ENCODE measurements at regions not wholly inside any gene's neighbourhood (a gene's known extent, or its start where the extent isn't known, plus 50 kb on each side); places are given as distances from the start of the nearest gene placed in this dataset.

DNA sequence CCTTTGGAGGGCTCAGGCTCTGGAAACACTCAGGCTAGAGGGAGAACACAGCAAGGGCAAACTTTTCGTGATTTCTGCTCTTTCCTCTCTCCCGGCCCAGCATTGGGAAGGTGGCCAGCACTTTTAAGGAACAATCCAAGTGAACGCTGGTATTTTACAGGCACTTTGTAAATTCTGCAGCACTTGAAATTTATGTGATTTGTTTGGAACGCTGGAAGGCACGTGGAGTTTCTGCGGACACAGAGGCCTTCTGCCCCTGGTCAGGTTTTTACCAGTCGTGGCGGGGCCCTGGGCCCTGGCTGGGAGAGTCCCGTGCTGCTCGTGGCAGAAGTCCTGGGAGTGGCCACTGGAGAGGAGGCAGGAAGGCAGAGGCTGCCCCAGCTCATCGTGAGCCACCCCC is 188.6 kb downstream of the ENGASE start:
- H3K4me3 ChIP-seq (ENCODE audit: low read length) = no peak overlapping the region

DNA sequence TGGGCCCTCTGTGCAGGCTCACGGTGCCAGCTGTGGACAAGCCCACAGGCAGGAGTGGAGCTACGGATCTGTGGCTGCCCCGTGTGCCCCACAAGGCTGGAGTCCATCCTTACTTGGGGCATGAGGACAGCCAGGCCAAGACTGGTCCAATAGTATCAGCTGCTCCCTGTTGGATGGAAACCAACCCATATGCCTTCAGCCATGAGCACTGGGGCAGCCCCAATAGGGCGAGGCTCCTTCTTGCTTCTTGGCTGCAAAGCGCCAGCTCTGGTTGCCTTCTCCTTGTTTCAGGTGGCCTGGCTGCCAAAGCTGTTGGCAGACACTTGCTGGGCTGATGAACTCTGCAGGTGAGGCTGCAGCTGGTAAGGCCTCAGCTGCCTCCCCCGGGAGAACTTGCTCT is 188.0 kb downstream of the ENGASE start:
- TF ChIP-seq, protein P1, sequence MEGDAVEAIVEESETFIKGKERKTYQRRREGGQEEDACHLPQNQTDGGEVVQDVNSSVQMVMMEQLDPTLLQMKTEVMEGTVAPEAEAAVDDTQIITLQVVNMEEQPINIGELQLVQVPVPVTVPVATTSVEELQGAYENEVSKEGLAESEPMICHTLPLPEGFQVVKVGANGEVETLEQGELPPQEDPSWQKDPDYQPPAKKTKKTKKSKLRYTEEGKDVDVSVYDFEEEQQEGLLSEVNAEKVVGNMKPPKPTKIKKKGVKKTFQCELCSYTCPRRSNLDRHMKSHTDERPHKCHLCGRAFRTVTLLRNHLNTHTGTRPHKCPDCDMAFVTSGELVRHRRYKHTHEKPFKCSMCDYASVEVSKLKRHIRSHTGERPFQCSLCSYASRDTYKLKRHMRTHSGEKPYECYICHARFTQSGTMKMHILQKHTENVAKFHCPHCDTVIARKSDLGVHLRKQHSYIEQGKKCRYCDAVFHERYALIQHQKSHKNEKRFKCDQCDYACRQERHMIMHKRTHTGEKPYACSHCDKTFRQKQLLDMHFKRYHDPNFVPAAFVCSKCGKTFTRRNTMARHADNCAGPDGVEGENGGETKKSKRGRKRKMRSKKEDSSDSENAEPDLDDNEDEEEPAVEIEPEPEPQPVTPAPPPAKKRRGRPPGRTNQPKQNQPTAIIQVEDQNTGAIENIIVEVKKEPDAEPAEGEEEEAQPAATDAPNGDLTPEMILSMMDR (IDR thresholded peaks at IDR 0.05; ENCODE audit: insufficient read depth, low read depth, low read length, missing control alignments) = no peak
- H3K4me3 ChIP-seq (ENCODE audit: low read length) = no peak overlapping the region
- no peak for DNase-seq (ENCODE audit: low read depth)

More for the DNA sequence above, 188.6 kb downstream of the ENGASE start:
- TF ChIP-seq, protein P1 (IDR thresholded peaks at IDR 0.05; ENCODE audit: insufficient read depth, low read depth, low read length, missing control alignments) = no peak
- DNase-seq (ENCODE audit: low read depth) = no peak

DNA sequence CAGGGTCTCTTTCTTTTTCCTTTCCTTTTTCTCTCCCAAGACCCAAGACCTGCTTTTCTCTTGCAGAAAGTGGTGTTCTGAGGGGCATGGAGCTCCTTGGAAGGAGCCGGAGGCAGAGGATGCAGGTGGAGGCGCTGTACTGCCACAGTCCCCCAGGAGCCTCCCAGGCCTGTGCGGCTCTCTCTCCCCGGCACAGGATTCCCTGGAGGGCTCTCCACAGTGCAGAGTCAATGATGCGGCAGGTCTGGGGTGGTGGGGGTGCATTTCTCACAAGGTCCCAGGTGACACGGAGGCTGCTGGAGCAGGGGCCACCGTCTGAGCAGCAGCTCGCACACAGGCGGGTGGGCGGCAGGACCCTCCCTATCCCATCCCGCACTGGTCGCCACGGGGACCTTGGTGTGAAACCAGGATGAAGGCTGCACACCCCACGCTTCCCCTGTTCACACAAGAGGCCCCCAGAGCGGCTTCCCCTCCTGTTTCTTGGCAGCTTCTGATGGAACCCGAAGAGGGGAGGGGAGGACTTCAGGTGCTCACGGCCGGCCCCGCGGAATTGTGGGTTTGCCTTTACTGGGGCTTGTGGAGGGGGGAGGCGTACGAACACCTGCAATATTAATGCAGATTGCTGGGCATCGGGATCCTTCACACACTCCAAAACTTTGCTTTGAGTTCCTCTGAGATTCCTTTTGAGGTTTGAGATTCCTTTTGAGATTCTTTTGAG is 186.9 kb downstream of the ENGASE start:
- TF ChIP-seq, protein P1 (IDR thresholded peaks at IDR 0.05; ENCODE audit: insufficient read depth, low read depth, low read length, missing control alignments) = no peak
- H3K4me3 ChIP-seq (ENCODE audit: low read length) = no peak overlapping the region
- no peak for DNase-seq (ENCODE audit: low read depth)

DNA sequence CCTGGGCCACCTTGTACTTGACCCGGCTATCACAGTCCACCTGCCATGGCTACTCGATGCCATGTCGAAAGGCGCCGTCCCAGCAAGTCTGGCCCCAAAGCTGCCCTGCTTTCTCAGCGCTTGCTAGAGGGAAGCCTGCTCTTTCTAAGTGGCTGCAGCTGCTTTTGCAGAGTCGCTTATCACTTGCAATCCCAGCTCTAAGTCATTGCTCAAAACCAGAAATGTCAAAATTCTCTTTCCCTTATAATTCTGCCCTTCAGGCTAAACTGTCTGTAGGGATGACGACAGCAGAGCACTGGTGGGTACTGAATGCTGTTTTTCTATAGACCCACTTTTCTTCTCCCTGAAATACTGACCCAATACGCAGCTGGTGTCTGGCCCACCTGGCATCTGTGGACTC is 184.2 kb downstream of the ENGASE start:
- no peak overlapping the region for H3K4me3 ChIP-seq (ENCODE audit: low read length)
- TF ChIP-seq, protein P1 (IDR thresholded peaks at IDR 0.05; ENCODE audit: insufficient read depth, low read depth, low read length, missing control alignments) = no peak
- no peak for DNase-seq (ENCODE audit: low read depth)

GRCh38 chr17:79258041-79258440 is 183.4 kb downstream of the ENGASE start:
- DNase-seq (ENCODE audit: low read depth) = no peak
- no peak overlapping the region for H3K4me3 ChIP-seq (ENCODE audit: low read length)
- TF ChIP-seq, protein P1 (IDR thresholded peaks at IDR 0.05; ENCODE audit: insufficient read depth, low read depth, low read length, missing control alignments) = no peak

GRCh38 chr17:79255926-79256585 is 181.4 kb downstream of the ENGASE start:
- TF ChIP-seq, protein P1 (IDR thresholded peaks at IDR 0.05; ENCODE audit: insufficient read depth, low read depth, low read length, missing control alignments) = no peak
- no peak overlapping the region for H3K4me3 ChIP-seq (ENCODE audit: low read length)
- no peak for DNase-seq (ENCODE audit: low read depth)
